ENCODE measurements at regions not wholly inside any gene's neighbourhood (a gene's known extent, or its start where the extent isn't known, plus 50 kb on each side); places are given as distances from the start of the nearest gene placed in this dataset.
"Not testable (repeated sequence)": the region's sequence is repeated elsewhere in the genome, so short reads cannot be mapped to it uniquely, and the experiment has no call there.

- TF ChIP-seq CTCF (conservative IDR thresholded peaks at IDR 0.05): no peak
- H3K27ac ChIP-seq: no peak overlapping the region
Measured at GRCh38 chr9:42388846-42389245, 205.4 kb downstream of the SPATA31A6 start.

- H3K27ac ChIP-seq: not testable (repeated sequence)
Measured at GRCh38 chr9:42392773-42393455, 209.5 kb downstream of the SPATA31A6 start.

- no peak overlapping the region for H3K27ac ChIP-seq
- no peak for TF ChIP-seq CTCF (conservative IDR thresholded peaks at IDR 0.05)
Measured at GRCh38 chr9:42396318-42396717, 212.9 kb downstream of the SPATA31A6 start.

GRCh38 chr9:42397336-42397735 lies 213.9 kb downstream of the SPATA31A6 start:
- not testable (repeated sequence) for H3K27ac ChIP-seq

GRCh38 chr9:42402919-42403318 lies 219.5 kb downstream of the SPATA31A6 start:
- not testable (repeated sequence) for H3K27ac ChIP-seq

- H3K27ac ChIP-seq: not testable (repeated sequence)
Measured at GRCh38 chr9:42409581-42409980, 226.1 kb downstream of the SPATA31A6 start.

- not testable (repeated sequence) for H3K27ac ChIP-seq
Measured at GRCh38 chr9:42412354-42412753, 228.9 kb downstream of the SPATA31A6 start.

GRCh38 chr9:42414865-42415264 lies 231.4 kb downstream of the SPATA31A6 start:
- H3K27ac ChIP-seq: not testable (repeated sequence)

GRCh38 chr9:42419652-42420051 lies 236.2 kb downstream of the SPATA31A6 start:
- H3K27ac ChIP-seq: not testable (repeated sequence)

- H3K27ac ChIP-seq: not testable (repeated sequence)
Measured at GRCh38 chr9:42420324-42420723, 236.9 kb downstream of the SPATA31A6 start.

GRCh38 chr9:42421630-42422029 lies 238.2 kb downstream of the SPATA31A6 start:
- H3K27ac ChIP-seq: not testable (repeated sequence)

- not testable (repeated sequence) for H3K27ac ChIP-seq
Measured at GRCh38 chr9:42430674-42431615, 247.5 kb downstream of the SPATA31A6 start.

GRCh38 chr9:42431616-42432010 lies 248.2 kb downstream of the SPATA31A6 start:
- H3K27ac ChIP-seq: not testable (repeated sequence)

- not testable (repeated sequence) for H3K27ac ChIP-seq
Measured at GRCh38 chr9:42434844-42435714, 251.6 kb downstream of the SPATA31A6 start.

- H3K27ac ChIP-seq: not testable (repeated sequence)
Measured at GRCh38 chr9:42435715-42436342, 252.4 kb downstream of the SPATA31A6 start.

- H3K27ac ChIP-seq: not testable (repeated sequence)
Measured at GRCh38 chr9:42437057-42437759, 253.7 kb downstream of the SPATA31A6 start.

GRCh38 chr9:42442680-42443079 lies 259.2 kb downstream of the SPATA31A6 start:
- not testable (repeated sequence) for H3K27ac ChIP-seq

- not testable (repeated sequence) for H3K27ac ChIP-seq
Measured at GRCh38 chr9:42443414-42443813, 260.0 kb downstream of the SPATA31A6 start.
